OCI-LY3 (cell line): ENCODE measurements at regions not wholly inside any gene's neighbourhood (a gene's known extent, or its start where the extent isn't known, plus 50 kb on each side); places are given as distances from the start of the nearest gene placed in this dataset.

ENCODE experiments used
- EZH2phosphoT487 ChIP-seq: fragments of 200-600 bp; shearing (Covaris generic); IDR thresholded peaks from 2 replicates; pipeline ENCODE4 v1.6.1; 2018; ENCODE audit warnings: antibody characterized with exemption, mixed run types, low read depth
- TF ChIP-seq, protein P1 (sequence below): fragments of 200-600, 300-600 bp; sonication (generic); IDR thresholded peaks from 2 replicates; pipeline ENCODE4 v1.5.1; 2014; ENCODE audit warnings: antibody characterized with exemption, low read length, low read depth

- TF ChIP-seq, protein P1, sequence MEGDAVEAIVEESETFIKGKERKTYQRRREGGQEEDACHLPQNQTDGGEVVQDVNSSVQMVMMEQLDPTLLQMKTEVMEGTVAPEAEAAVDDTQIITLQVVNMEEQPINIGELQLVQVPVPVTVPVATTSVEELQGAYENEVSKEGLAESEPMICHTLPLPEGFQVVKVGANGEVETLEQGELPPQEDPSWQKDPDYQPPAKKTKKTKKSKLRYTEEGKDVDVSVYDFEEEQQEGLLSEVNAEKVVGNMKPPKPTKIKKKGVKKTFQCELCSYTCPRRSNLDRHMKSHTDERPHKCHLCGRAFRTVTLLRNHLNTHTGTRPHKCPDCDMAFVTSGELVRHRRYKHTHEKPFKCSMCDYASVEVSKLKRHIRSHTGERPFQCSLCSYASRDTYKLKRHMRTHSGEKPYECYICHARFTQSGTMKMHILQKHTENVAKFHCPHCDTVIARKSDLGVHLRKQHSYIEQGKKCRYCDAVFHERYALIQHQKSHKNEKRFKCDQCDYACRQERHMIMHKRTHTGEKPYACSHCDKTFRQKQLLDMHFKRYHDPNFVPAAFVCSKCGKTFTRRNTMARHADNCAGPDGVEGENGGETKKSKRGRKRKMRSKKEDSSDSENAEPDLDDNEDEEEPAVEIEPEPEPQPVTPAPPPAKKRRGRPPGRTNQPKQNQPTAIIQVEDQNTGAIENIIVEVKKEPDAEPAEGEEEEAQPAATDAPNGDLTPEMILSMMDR = no peak
- TF ChIP-seq EZH2phosphoT487 = no peak
Observed at GRCh38 chr11:122181372-122181771, 65.4 kb upstream of the BLID start.
